Stimulated activated CD4-positive, alpha-beta T cell treated with anti-CD3 and anti-CD28 coated beads, Interleukin-15, amount 100 ng/mL, for 48 hours (primary cell): ENCODE measurements at regions not wholly inside any gene's neighbourhood (a gene's known extent, or its start where the extent isn't known, plus 50 kb on each side); places are given as distances from the start of the nearest gene placed in this dataset.
"Not testable (repeated sequence)": the region's sequence is repeated elsewhere in the genome, so short reads cannot be mapped to it uniquely, and the experiment has no call there.

ENCODE experiments used
- DNase-seq, 2 donors: peaks; one replicate each; pipeline ENCODE4 v3.0.0-alpha.2; 2020; ENCODE audit warnings: low read depth in 2 of 2

DNA sequence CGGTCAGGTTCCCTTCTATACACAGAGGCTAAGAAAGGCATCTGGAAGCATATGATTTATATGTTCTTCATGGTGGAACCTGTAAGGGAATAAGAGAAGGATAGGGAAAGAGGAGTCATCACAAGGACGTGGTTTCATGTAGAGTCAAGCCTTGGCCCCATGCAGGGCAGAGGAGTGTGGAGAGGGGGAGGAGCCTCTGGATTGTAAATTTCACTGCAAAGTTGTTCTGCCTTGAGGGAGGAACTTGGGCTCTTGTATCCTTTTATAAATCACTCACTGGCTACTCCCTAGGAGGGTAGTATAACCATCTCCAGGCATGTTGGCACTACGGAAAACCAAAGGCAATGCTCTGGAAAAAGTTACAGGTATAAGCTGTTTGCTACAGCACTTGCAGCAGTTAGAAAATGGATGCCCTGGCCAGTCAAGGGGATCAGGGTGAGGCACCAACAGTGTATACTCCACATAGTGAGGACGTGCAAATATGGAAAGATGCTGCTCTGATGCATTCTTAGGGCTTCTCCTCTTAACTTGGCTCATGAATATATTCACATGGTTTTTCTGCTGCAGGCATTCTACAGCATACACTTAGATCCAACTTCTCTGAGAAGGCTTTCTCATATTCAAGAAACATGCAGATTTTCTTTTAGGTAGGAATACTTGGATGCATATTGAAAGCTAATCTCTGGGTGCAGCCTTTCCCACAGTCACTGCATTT, 60.3 kb upstream of the ZNF81 start:
- DNase-seq = no peak

DNA sequence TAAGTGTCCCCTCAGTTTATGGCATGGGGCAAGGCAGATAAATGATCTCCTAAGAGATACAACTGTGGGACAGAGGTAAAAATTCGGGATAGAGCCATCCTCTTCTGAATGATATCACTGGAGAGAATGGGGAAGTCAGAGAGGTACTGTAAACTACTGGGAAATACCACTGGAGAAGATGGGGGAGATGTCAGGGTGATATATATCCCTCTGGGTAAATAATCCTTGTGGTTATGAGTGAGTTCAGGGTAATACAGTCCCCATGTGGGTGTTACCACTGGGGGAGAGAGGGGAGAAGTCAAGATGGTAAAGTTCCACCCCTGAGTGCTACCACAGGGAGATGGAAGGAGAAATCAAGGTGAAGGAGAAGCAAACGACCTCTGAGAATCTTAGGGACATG, 63.9 kb upstream of the ZNF81 start:
- no peak for DNase-seq

DNA sequence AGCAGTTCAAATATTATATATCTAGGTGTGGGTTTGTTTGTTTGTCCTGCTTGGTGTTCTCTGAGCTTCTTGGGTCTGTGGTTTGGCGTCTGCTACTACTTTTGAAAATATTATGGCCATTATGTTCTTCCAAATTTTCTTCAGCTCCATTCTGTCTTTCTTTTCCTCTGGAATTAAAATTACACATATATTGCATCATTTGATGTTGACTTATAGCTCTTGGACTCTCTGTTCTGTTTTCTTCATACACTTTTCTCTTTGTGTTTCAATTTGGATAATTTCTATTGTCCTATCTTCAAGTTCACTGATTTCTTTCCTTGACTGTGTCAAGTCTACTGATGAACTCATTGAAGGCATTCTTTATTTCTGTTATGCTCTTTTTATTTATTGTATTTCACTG, 65.2 kb upstream of the ZNF81 start:
- DNase-seq = no peak

DNA sequence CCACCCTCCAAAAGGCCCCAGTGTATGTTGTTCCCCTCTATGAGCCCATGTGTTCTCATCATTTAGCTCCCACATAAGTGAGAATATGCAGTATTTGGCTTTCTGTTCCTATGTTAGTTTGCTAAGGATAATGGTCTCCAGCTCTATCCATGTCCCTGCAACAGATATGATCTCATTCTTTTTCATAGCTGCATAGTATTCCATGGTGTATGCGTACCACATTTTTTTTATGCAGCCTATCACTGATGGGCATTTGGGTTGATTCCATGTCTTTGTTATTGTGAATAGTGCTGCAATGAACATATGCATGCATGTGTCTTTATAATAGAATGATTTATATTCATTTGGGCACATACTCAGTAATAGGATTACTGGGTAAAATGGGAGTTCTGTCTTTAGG, 73.9 kb upstream of the ZNF81 start:
- not testable (repeated sequence) for DNase-seq

DNA sequence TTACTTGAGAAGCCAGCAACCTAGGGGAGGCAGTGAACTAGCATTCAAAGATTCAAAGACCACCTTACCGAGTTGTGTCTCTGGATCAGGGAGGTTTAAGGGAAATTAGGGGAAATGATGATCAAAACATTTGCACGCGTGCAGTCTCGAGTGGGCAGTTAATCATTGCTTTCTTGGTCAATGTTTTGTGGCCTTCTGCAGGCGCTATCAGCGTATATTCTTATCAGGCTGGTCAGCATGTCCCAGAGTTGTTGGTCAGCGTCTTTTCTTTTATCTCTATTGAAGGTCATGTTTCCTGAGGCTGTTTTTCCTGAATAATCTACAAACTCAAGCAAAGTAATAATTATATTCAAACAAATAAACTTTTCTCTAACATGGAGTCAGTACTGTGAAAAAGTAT, 84.0 kb upstream of the ZNF81 start:
- DNase-seq = no peak

DNA sequence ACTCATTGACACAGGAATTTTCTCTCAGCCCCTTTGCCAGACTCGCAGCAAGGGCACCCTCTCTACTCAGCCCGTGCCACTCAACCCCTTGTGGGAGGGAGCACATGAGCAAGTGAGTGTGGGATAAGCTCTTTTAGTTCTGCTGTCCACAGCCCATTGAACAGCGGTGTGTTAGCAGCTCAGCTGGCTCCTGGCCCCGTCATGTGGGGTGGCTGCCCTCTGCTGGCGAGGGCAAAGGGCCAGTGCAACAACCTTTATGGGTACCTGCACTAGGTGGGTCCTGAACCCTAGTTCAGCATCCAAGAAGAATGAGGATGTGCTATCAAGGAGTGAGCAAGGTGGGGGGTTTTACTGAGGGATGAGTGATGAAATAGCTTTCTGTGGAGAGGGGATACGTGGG, 85.0 kb upstream of the ZNF81 start:
- DNase-seq = peak; percentile 13 to 27

DNA sequence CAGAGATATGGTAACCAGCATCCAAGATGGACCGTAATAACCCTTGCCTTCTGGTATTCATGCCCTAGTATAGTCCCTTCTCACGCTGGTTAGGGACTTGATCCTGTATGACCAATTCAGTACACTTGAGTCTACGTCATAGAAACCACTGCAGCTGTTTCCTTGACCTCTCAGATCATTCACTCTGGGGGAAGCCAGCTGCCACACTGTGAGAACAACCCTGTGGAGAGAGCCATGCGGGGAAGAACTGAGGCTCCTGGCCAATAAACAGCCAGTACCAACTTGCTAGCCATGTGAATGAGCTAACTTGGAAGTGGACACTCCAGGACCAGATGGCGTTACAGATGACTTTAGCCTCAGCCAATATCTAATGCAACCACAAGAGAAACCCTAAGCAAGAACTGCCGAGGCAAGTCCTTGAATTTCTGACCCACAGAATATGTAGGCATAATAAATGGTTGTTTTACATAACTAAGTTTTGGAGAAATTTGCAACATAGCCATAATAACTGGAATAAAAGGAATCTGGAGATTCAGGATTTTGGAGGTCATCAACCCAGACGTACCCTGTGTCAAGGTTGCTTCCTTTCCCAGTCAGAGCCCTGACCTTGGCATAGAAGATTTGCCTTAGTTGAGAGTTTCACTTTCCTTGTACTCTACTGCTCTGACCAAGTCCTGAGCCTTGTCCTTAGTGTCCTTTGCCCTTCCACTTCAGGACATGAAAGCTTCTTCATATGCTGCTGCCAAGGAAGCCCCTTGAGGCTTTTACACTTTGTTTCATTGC, 87.3 kb upstream of the ZNF81 start:
- no peak for DNase-seq

DNA sequence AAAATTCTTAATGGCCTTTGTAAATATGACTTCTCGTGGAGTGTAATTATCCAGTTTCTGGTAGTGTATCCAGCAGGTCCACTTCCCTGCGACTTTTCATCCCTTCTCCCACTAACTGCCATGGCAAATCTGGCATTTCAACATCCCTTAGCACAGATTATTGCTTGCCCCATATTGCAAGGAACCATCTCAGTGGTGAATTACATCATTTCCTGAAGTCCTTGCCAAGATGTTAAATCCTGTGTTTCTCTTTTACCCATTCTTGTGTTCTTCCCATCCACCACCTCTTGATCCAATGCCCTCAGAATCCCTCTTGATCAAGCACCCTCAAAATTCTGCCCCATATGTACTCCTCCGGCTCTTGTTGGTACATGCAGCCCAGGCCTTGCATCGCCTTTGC, 88.1 kb upstream of the ZNF81 start:
- no peak for DNase-seq

DNA sequence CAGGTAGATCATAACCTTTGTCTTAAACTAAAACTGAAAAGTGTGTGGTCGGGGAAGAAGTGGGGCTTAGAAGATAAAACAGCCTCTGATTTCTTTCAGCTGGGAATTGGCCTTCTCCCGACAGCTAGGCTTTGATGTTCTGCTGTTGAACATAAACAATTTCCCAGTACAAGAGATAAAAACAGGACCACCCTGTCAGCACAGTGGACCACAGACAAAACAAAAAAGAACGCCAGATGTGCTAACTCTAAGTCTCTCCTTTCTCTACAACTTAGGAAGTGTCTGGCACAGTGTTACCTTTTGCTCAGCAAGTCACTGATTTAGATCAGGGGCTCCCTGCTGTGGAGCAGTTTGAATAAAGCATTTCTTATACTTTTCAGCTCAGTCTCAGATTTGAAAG, 87.5 kb upstream of the UXT start:
- no peak for DNase-seq

DNA sequence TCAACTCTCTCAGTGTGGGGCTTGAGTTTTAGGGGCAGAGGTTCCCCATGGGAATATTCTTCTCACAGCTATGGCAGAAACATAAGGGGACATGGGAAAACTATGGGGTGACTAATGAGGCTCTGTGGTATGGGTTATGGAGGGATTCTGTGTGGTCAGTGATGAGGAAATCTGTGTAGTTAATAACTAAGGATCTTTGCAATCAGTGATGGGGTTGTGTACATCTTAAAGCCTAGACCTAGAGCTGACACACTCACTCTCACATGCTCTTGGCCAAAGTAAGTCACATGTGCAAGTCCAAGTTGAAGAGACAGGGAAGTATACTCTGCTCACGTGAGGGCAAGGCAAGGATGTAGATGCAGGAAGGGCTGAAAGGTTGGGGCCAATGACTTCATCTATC, 86.4 kb upstream of the UXT start:
- DNase-seq = no peak

DNA sequence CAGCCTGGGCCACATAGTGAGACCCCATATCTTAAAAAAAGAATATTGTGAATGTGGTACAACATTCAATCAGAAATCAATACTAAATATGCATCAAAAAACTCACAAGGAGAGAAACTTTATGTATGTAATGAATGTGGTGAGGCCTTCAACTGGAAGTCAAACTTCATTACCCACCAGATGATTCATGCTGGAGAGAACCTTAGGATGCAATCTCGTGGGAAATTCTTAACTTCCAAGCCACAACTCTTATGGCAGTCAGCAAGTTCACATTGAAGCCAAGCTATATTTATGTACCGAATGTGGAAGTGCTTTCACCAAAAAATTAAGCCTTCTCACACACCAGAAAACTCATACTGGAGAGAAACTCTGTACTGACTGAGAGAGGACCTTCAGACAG, 84.5 kb upstream of the UXT start:
- DNase-seq = no peak

DNA sequence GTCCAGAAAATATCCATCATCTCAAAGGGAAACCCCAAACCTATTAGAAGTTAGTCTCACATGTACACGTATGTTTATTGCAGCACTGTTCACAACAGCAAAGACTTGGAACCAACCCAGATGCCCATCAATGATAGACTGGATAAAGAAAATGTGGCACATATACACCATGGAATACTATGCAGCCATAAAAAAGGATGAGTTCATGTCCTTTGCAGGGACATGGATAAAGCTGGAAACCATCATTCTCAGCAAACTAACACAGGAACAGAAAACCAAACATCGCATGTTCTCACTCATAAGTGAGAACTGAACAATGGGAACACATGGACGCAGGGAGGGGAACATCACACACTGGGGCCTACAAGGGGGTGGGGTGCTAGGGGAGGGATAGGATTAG, 79.9 kb upstream of the UXT start:
- DNase-seq = not testable (repeated sequence)

DNA sequence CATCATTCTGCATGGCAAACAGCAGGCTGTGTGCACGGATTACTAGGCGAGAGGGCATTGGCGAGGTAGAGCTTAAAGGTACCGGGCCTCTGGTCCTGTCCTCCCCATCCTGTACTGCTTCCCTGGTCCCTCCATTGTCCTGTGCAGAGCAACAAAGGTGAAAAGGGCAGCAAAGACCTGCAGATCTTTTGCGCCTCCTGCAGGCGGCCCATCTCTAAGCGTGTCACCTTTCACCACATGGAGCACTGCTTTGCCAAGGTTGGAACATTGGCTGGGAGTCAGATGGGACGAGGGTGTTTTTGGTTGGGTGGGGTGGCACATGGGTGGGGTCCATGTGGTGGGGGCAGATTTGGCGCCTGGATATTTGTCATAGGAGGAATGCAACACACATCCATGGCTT, 64.7 kb upstream of the UXT start:
- peak in 1 of 2 donors; percentile 14 for DNase-seq

DNA sequence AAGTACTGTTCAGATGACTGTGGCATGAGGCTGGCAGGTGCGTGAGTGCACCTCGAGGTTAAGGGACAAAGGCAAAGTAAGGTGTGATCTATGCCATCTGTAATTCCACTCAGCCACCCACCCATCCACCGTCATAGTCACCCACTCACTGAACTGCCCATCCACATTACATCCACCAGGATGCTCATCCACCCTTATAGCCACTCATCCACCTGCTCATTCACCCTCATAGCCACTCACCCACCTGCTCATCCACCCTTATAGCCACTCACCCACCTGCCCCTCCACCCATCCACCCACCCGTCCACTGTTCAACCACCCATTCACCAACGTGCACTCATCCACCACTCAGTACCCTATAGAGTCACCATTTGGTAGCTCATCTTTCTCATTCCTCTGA, 64.1 kb upstream of the UXT start:
- no peak for DNase-seq

DNA sequence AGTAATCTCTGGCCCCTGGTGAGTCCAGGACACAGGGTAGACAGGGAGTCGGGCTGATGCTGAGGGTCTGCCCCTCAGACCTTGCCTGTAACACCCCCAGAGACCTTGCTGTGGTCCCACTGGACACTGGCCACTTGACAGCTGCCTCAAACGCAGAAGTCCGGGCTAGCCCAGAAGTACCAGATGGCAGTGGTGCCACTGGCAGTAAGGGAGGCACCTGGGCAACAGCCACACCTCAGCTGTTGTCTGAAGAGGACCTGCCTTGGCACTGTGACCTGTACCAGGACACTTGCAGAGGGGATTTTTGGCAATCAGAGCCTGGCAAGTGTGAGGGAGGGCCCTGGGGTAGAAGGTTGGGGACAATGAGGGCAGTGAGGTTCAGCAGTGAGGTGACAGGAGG, 63.3 kb upstream of the UXT start:
- no peak for DNase-seq

DNA sequence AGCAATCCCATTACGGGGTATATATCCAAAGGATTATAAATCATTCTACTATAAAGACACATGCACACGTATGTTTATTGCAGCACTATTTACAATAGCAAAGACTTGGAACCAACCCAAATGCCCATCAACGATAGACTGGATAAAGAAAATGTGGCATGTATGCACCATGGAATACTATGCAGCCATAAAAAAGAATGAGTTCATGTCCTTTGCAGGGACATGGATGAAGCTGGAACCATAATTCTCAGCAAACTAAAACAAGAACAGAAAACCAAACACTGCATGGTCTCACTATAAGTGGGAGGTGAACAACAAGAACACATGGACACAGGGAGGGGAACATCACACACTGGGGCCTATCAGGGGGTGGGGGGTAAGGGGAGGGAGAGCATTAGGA, 56.1 kb upstream of the UXT start:
- not testable (repeated sequence) for DNase-seq

DNA sequence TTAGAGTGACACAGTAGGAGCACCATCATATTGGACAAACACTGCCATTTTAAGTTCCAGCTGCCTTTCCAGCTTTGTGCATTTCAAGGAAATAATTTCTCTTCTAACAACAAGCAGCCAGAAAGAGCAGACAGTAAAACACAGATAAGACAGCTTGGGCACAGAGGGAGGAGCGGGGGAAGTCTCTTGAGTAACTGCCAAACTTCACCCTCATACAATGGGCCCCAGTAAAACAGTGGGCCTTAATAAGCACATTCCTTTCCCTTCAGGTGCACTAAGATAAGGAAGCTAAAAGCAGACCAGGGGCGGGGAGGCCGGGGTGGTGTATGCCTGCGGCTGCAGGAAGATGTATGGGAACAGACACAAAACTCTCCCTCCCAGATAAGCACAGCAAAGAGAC, 53.7 kb upstream of the UXT start:
- DNase-seq = not testable (repeated sequence)

DNA sequence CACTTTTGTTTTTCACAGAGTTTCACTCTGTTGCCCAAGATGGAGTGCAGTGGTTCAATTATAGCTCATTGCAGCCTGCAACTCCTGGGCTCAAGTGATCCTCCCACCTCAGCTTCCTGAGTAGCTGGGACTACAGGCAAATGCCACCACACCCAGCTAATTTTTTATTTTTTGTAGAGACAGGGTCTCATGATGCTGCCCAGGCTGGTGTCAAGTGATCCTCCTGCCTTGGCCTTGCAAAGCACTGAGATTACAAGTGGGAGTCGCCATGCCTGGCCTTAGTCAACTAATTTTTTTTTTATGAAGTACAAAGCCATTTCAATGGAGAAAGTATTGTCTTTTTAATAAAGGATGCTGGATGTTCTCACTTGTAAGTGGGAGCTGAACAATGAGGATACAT, 51.3 kb upstream of the UXT start:
- DNase-seq = no peak
